H1 (cell line): ENCODE measurements at regions not wholly inside any gene's neighbourhood (a gene's known extent, or its start where the extent isn't known, plus 50 kb on each side); places are given as distances from the start of the nearest gene placed in this dataset.

Experiments
- SP2 ChIP-seq: IDR thresholded peaks from 2 replicates; pipeline ENCODE4 v1.6.1; 2012; ENCODE audit warnings: mild to moderate bottlenecking, low read length, inconsistent platforms
- TF ChIP-seq, protein P1 (sequence below), 3 experiments: IDR thresholded peaks; 1 replicate in 2 of 3; 2 replicates in 1 of 3; pipeline versions ENCODE4 v1.5.1 to v1.6.1; 2011; ENCODE audit warnings: low read length in 3 of 3, mild to moderate bottlenecking in 3 of 3, inconsistent platforms in 2 of 3, low read depth in 1 of 3, moderate library complexity in 1 of 3; ENCODE audit not compliant: insufficient read depth in 1 of 3; ENCODE audit errors: control extremely low read depth in 1 of 3

DNA sequence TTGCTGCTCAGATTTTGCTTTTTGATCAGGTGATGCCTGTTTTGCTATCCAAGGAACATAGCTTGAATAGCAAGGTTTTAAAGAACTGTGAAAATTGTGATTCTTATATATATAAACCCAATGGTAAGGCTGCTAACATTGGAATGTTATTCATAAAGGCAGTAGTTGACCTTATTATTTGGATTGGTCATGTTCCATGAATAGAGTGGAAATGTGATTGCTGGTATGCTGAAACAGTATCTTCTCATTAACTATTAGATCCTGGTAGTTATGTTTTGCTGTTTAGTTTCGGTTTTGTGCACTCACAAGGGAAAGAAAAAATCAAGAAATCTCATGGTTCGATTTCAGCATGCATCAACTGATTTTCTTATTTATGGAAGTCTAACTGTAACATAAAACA, 78.7 kb upstream of the NPHP3 start:
- TF ChIP-seq, protein P1, sequence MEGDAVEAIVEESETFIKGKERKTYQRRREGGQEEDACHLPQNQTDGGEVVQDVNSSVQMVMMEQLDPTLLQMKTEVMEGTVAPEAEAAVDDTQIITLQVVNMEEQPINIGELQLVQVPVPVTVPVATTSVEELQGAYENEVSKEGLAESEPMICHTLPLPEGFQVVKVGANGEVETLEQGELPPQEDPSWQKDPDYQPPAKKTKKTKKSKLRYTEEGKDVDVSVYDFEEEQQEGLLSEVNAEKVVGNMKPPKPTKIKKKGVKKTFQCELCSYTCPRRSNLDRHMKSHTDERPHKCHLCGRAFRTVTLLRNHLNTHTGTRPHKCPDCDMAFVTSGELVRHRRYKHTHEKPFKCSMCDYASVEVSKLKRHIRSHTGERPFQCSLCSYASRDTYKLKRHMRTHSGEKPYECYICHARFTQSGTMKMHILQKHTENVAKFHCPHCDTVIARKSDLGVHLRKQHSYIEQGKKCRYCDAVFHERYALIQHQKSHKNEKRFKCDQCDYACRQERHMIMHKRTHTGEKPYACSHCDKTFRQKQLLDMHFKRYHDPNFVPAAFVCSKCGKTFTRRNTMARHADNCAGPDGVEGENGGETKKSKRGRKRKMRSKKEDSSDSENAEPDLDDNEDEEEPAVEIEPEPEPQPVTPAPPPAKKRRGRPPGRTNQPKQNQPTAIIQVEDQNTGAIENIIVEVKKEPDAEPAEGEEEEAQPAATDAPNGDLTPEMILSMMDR (IDR thresholded peaks at IDR 0.05; ENCODE audit: control extremely low read depth in 1 of 3, insufficient read depth in 1 of 3, low read depth in 1 of 3, low read length in 3 of 3): no peak
- no peak for TF ChIP-seq SP2
